OCI-LY7 (cell line): ENCODE measurements at regions not wholly inside any gene's neighbourhood (a gene's known extent, or its start where the extent isn't known, plus 50 kb on each side); places are given as distances from the start of the nearest gene placed in this dataset.

Experiments used
- BruUV-seq: library from RNA; stranded (reverse); fragments of 400-500 nt; replicated peaks from 2 replicates; lab custom pipeline; 2021; lab: Mats Ljungman, UMichigan
- CTCF ChIA-PET: fragments of 300-600 bp; sonication (Branson Sonifier 250); formaldehyde crosslinking; loops from one replicate; lab custom pipeline; 2022; ENCODE audit warnings: antibody characterized with exemption; ENCODE audit not compliant: unreplicated experiment; lab: Charles Lee
- POLR2A ChIA-PET: fragments of 300-600 bp; sonication (Branson Sonifier 250); formaldehyde crosslinking; loops from one replicate; lab custom pipeline; 2022; ENCODE audit warnings: antibody characterized with exemption; lab: Charles Lee
- DNase-seq: peaks from one replicate; pipeline ENCODE4 v3.0.0-alpha.2; 2015; ENCODE audit warnings: low spot score
- H2AFZ ChIP-seq: fragments of 200-600 bp; sonication (generic), shearing (Covaris generic); 2 replicates; pipeline ENCODE4 v1.6.1; 2014; ENCODE audit warnings: mild to moderate bottlenecking, antibody characterized with exemption, low read length, moderate library complexity
- H3K27ac ChIP-seq: fragments of 200-600 bp; sonication (generic); 2 replicates; pipeline ENCODE4 v1.5.1; 2014; ENCODE audit warnings: mixed run types, low read depth, mild to moderate bottlenecking, moderate library complexity, low read length, inconsistent platforms; ENCODE audit not compliant: poor library complexity, severe bottlenecking
- H3K36me3 ChIP-seq: fragments of 200-600 bp; sonication (generic); 2 replicates; pipeline ENCODE4 v1.6.1; 2014; ENCODE audit warnings: mild to moderate bottlenecking, antibody characterized with exemption, low read length, moderate library complexity, mixed read lengths; ENCODE audit not compliant: insufficient read depth
- H3K4me1 ChIP-seq: fragments of 200-600 bp; sonication (generic); 2 replicates; pipeline ENCODE4 v1.5.1; 2014; ENCODE audit warnings: mild to moderate bottlenecking, low read length; ENCODE audit not compliant: insufficient read depth, poor library complexity, severe bottlenecking
- H3K4me2 ChIP-seq: fragments of 200-600 bp; sonication (generic); 2 replicates; pipeline ENCODE4 v1.6.1; 2014; ENCODE audit warnings: mild to moderate bottlenecking, low read length
- H3K4me3 ChIP-seq: fragments of 200-600 bp; sonication (generic); 2 replicates; pipeline ENCODE4 v1.5.1; 2014; ENCODE audit warnings: mild to moderate bottlenecking, low read depth, low read length; ENCODE audit not compliant: poor library complexity, severe bottlenecking
- H3K79me2 ChIP-seq: fragments of 200-600 bp; sonication (generic); 2 replicates; pipeline ENCODE4 v1.6.1; 2016; ENCODE audit warnings: low read depth, mild to moderate bottlenecking, low read length, moderate library complexity, mixed read lengths; ENCODE audit not compliant: insufficient read depth
- H3K9me2 ChIP-seq: fragments of 200-600 bp; sonication (generic); 2 replicates; pipeline ENCODE4 v1.6.1; 2016; ENCODE audit warnings: mild to moderate bottlenecking, low read length, mixed read lengths; ENCODE audit not compliant: insufficient read depth
- H3K9me3 ChIP-seq: fragments of 200-600 bp; sonication (generic); 2 replicates; pipeline ENCODE4 v1.6.1; 2014; ENCODE audit warnings: mild to moderate bottlenecking, mixed run types, low read length, mixed read lengths
- H4K20me1 ChIP-seq: fragments of 200-600 bp; sonication (generic); 2 replicates; pipeline ENCODE4 v1.6.1; 2014; ENCODE audit warnings: mild to moderate bottlenecking, antibody characterized with exemption, low read length, moderate library complexity, mixed read lengths; ENCODE audit not compliant: insufficient read depth
- CTCF ChIP-seq: fragments of 200-600 bp; sonication (generic); conservative IDR thresholded peaks from 2 replicates; pipeline ENCODE4 v1.5.1; 2014; ENCODE audit warnings: mild to moderate bottlenecking, antibody characterized with exemption, low read length, moderate library complexity, mixed read lengths
- EZH2phosphoT487 ChIP-seq: fragments of 200-600 bp; sonication (generic); IDR thresholded peaks from 2 replicates; pipeline ENCODE4 v1.6.1; 2018; ENCODE audit warnings: low read depth, borderline replicate concordance, mild to moderate bottlenecking, mixed run types, antibody characterized with exemption, low read length, moderate library complexity, mixed read lengths
- intact Hi-C: fragments of 100-400 bp; cut with micrococcal nuclease; formaldehyde crosslinking; loops from one replicate; pipeline ENCODE4 v1.10.0; 2022; ENCODE audit not compliant: unreplicated experiment

- no TSS peak for BruUV-seq
Measured at GRCh38 chr2:102091121-102091520, 51.4 kb upstream of the IL1R1 start.

GRCh38 chr2:102091908-102092307 is 50.6 kb upstream of the IL1R1 start:
- intact Hi-C loops: no loop called here
- no peaks in the 10 kb centered on the region for H3K4me1 ChIP-seq
- no peak for DNase-seq
- H3K9me2 ChIP-seq: no peaks in the 10 kb centered on the region
- no peaks in the 10 kb centered on the region for H3K36me3 ChIP-seq
- no peaks in the 10 kb centered on the region for H3K79me2 ChIP-seq
- no peaks in the 10 kb centered on the region for H3K9me3 ChIP-seq
- ChIA-PET CTCF (no interaction called here), POLR2A (interaction anchor here (0.9 kb wide), 1 partner anchor 26 kb away, joined by 3 read pairs; no protein-coding TSS in a partner anchor)
- H4K20me1 ChIP-seq: no peaks in the 10 kb centered on the region
- BruUV-seq: no TSS peak
- no peak for TF ChIP-seq CTCF
- H3K4me3 ChIP-seq: no peak overlapping the region
- H3K27ac ChIP-seq: no peak overlapping the region
- H2AFZ ChIP-seq: no peak overlapping the region
- no peak overlapping the region for H3K4me2 ChIP-seq

More at GRCh38 chr2:102091121-102091520, 51.4 kb upstream of the IL1R1 start:
- TF ChIP-seq EZH2phosphoT487 (no peak), CTCF (no peak)
- DNase-seq: no peak
- no peak overlapping the region for H3K4me2 ChIP-seq
- no peaks in the 10 kb centered on the region for H3K9me2 ChIP-seq
- no peaks in the 10 kb centered on the region for H3K36me3 ChIP-seq
- ChIA-PET CTCF (no interaction called here), POLR2A (no interaction called here)
- H3K4me3 ChIP-seq: no peak overlapping the region
- no peaks in the 10 kb centered on the region for H3K4me1 ChIP-seq
- no peak overlapping the region for H2AFZ ChIP-seq
- H4K20me1 ChIP-seq: no peaks in the 10 kb centered on the region
- no peak overlapping the region for H3K27ac ChIP-seq
- no peaks in the 10 kb centered on the region for H3K79me2 ChIP-seq
- H3K9me3 ChIP-seq: no peaks in the 10 kb centered on the region
- intact Hi-C loops: no loop called here

GRCh38 chr2:102092535-102092934 is 50.0 kb upstream of the IL1R1 start:
- intact Hi-C loops: no loop called here
- BruUV-seq: no TSS peak
- Histone ChIP-seq H2AFZ (no peak overlapping the region), H4K20me1 (no peaks in the 10 kb centered on the region), H3K27ac (no peak overlapping the region), H3K36me3 (no peaks in the 10 kb centered on the region), H3K4me1 (no peaks in the 10 kb centered on the region), H3K4me2 (no peak overlapping the region), H3K9me3 (no peaks in the 10 kb centered on the region), H3K79me2 (no peaks in the 10 kb centered on the region), H3K9me2 (no peaks in the 10 kb centered on the region), H3K4me3 (no peak overlapping the region)
- CTCF ChIA-PET: no interaction called here
- TF ChIP-seq EZH2phosphoT487 (no peak), CTCF (no peak)
- no peak for DNase-seq
- POLR2A ChIA-PET: interaction anchor here (0.9 kb wide), 1 partner anchor 25 kb away, joined by 3 read pairs; no protein-coding TSS in a partner anchor
